Activated T-helper 2 cell treated with anti-CD3 and anti-CD28 coated beads, Interferon-gamma antibody, Interleukin-2, Interleukin-4, amounts not matched to agents 10 μg/mL and 5 μg/mL and 100 μg/mL, durations not matched to agents 14 hours and 24 hours and 36 hours (primary cell): ENCODE measurements at regions not wholly inside any gene's neighbourhood (a gene's known extent, or its start where the extent isn't known, plus 50 kb on each side); places are given as distances from the start of the nearest gene placed in this dataset.

ENCODE experiments used
- DNase-seq: peaks from one replicate; pipeline ENCODE4 v3.0.0; 2021; ENCODE audit warnings: low spot score
- H3K27ac Mint-ChIP-seq: one replicate; pipeline ENCODE4 v1.8.0; 2021; ENCODE audit warnings: mixed read lengths
- H3K27me3 Mint-ChIP-seq: one replicate; pipeline ENCODE4 v1.8.0; 2021; ENCODE audit warnings: low read depth, mixed read lengths
- H3K36me3 Mint-ChIP-seq: one replicate; pipeline ENCODE4 v1.8.0; 2021; ENCODE audit warnings: low read depth, mixed read lengths
- H3K4me1 Mint-ChIP-seq: one replicate; pipeline ENCODE4 v1.8.0; 2021; ENCODE audit warnings: low read depth, mixed read lengths
- H3K4me3 Mint-ChIP-seq: one replicate; pipeline ENCODE4 v1.8.0; 2021; ENCODE audit warnings: low read depth, mild to moderate bottlenecking, moderate library complexity, mixed read lengths
- H3K9me3 Mint-ChIP-seq: one replicate; pipeline ENCODE4 v1.8.0; 2021; ENCODE audit warnings: mixed read lengths
- intact Hi-C: fragments of 100-400 bp; cut with micrococcal nuclease; formaldehyde crosslinking; loops from one replicate; pipeline ENCODE4 v1.15.1; 2023

GRCh38 chr9:81373294-81373693 is 316.1 kb downstream of the TLE1 start:
- Mint-ChIP-seq H3K27ac (no peak overlapping the region), H3K9me3 (no peaks in the 10 kb centered on the region), H3K4me3 (no peak overlapping the region), H3K27me3 (no peaks in the 10 kb centered on the region), H3K36me3 (no peaks in the 10 kb centered on the region), H3K4me1 (no peaks in the 10 kb centered on the region)
- no peak for DNase-seq
- intact Hi-C loops = no loop called here

GRCh38 chr9:81372628-81373191 is 316.6 kb downstream of the TLE1 start:
- Mint-ChIP-seq H3K4me3 (no peak overlapping the region), H3K9me3 (peaks cover under 1% of the 10 kb centered on the region), H3K4me1 (no peaks in the 10 kb centered on the region)

DNA sequence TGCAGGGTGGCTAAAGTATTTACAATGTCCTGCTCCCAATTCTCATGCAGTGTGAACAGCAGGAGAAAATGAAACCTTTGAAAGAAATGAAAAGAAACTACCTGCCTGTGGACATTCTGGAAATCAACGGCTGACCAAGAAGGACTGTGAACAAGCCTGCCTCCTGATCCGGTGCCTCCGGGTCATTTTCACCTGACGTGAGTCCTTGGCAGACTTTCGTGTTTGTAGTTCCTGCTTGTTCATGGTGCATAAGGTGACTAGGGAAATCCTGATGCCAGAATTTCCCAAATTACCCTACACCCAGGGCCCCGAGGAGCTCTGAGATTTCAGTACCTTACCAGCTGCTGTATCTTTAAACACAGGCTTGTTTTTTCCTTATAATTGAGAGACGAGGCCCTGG is 317.5 kb downstream of the TLE1 start:
- Mint-ChIP-seq H3K27ac (no peak overlapping the region), H3K4me3 (no peak overlapping the region), H3K9me3 (peaks cover 9% of the 10 kb centered on the region), H3K4me1 (no peaks in the 10 kb centered on the region), H3K27me3 (no peaks in the 10 kb centered on the region), H3K36me3 (no peaks in the 10 kb centered on the region)
- intact Hi-C loops = loop anchor here (1.0 kb wide), 1 partner anchor 11 kb away; no protein-coding TSS in a partner anchor
- DNase-seq = no peak

More at GRCh38 chr9:81372628-81373191, 316.6 kb downstream of the TLE1 start:
- Mint-ChIP-seq H3K27me3 (no peaks in the 10 kb centered on the region), H3K36me3 (no peaks in the 10 kb centered on the region), H3K27ac (no peak overlapping the region)
- intact Hi-C loops = loop anchor here (1.0 kb wide), 1 partner anchor 11 kb away; no protein-coding TSS in a partner anchor
- DNase-seq = no peak

- Mint-ChIP-seq H3K9me3 (peaks cover 19% of the 10 kb centered on the region), H3K27me3 (no peaks in the 10 kb centered on the region), H3K36me3 (no peaks in the 10 kb centered on the region), H3K4me3 (no peak overlapping the region), H3K27ac (no peak overlapping the region), H3K4me1 (no peaks in the 10 kb centered on the region)
- DNase-seq = no peak
- intact Hi-C loops = no loop called here
Measured at GRCh38 chr9:81370650-81371049, 318.7 kb downstream of the TLE1 start.

DNA sequence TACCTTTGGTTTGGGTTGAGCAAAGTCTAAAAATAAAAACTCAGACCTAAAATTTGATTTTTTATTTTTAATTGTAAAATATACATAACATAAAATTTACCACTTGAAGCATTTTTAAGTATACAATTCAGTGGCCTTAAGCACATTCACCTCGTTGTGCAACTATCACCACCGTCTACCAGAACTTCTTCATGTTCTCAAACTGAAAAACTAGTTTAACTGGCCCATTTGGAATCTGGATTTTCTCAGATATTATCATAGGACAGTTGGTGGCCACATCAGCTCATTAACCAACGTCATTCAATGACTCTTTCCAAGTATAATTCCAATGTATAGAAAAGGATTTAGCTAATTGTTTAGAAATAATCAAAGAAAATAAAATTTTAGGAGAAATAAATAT is 319.3 kb downstream of the TLE1 start:
- no peak overlapping the region for H3K27ac Mint-ChIP-seq
- intact Hi-C loops = no loop called here
- no peaks in the 10 kb centered on the region for H3K27me3 Mint-ChIP-seq

DNA sequence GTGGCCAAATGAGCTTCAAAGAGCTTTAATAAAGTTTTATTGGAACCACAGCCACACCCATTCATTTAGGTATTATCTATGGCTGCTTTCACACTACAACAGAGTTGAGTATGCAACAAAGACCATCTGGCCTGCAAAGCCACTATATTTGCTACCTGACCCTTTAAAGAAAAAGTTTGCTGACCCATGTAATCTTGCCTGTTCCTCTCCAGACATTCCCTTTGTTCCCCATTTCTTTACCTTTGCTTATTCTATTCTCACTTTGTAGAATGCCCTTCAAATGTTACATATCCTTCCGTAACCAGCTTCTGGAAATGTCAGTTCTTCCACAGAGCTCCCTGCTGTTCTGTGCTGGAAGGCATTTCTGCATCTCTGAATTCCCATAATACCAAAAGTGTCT is 320.2 kb downstream of the TLE1 start:
- intact Hi-C loops = no loop called here
- no peak overlapping the region for H3K4me3 Mint-ChIP-seq
- no peak for DNase-seq
- no peaks in the 10 kb centered on the region for H3K4me1 Mint-ChIP-seq
- H3K27me3 Mint-ChIP-seq = no peaks in the 10 kb centered on the region
- no peaks in the 10 kb centered on the region for H3K36me3 Mint-ChIP-seq
- peaks cover 29% of the 10 kb centered on the region for H3K9me3 Mint-ChIP-seq
- no peak overlapping the region for H3K27ac Mint-ChIP-seq

More for the DNA sequence above, 319.3 kb downstream of the TLE1 start:
- H3K4me3 Mint-ChIP-seq = no peak overlapping the region
- H3K36me3 Mint-ChIP-seq = no peaks in the 10 kb centered on the region
- no peaks in the 10 kb centered on the region for H3K4me1 Mint-ChIP-seq
- no peak for DNase-seq
- H3K9me3 Mint-ChIP-seq = peaks cover 20% of the 10 kb centered on the region

- Mint-ChIP-seq H3K27me3 (no peaks in the 10 kb centered on the region), H3K4me1 (no peaks in the 10 kb centered on the region), H3K36me3 (no peaks in the 10 kb centered on the region), H3K27ac (no peak overlapping the region), H3K9me3 (peaks cover 44% of the 10 kb centered on the region), H3K4me3 (no peak overlapping the region)
- DNase-seq = no peak
- intact Hi-C loops = no loop called here
Measured at GRCh38 chr9:81363916-81364480, 325.3 kb downstream of the TLE1 start.

- DNase-seq = no peak
- H3K4me1 Mint-ChIP-seq = no peaks in the 10 kb centered on the region
- H3K27me3 Mint-ChIP-seq = no peaks in the 10 kb centered on the region
- H3K27ac Mint-ChIP-seq = no peak overlapping the region
- intact Hi-C loops = no loop called here
- H3K4me3 Mint-ChIP-seq = no peak overlapping the region
- H3K36me3 Mint-ChIP-seq = no peaks in the 10 kb centered on the region
- H3K9me3 Mint-ChIP-seq = peaks cover 33% of the 10 kb centered on the region
Measured at GRCh38 chr9:81361296-81361695, 328.1 kb downstream of the TLE1 start.

DNA sequence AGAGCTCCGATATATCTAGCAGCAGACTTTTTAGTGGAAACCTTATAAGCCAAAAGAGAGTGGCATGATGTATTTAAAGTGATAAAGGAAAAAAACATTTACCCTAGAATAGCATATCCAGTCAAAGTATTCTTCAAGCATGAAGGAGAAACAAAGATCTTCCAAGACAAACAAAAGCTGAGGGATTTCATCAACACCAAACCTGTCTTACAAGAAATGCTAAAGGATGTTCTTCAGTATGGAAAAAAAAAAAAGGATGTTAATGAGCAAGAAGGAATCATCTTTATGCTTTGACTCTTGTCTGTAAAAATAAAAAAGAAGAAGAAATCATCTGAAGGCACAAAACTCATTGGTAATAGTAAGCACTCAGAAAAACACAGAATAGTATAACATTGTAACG is 338.2 kb downstream of the TLE1 start:
- peaks cover 28% of the 10 kb centered on the region for H3K9me3 Mint-ChIP-seq
- H3K4me1 Mint-ChIP-seq = no peaks in the 10 kb centered on the region
- DNase-seq = no peak
- no peak overlapping the region for H3K27ac Mint-ChIP-seq
- H3K4me3 Mint-ChIP-seq = no peak overlapping the region
- H3K27me3 Mint-ChIP-seq = no peaks in the 10 kb centered on the region
- no peaks in the 10 kb centered on the region for H3K36me3 Mint-ChIP-seq
- intact Hi-C loops = no loop called here

- H3K27me3 Mint-ChIP-seq = no peaks in the 10 kb centered on the region
- no peak overlapping the region for H3K27ac Mint-ChIP-seq
- H3K4me3 Mint-ChIP-seq = no peak overlapping the region
- peaks cover 17% of the 10 kb centered on the region for H3K9me3 Mint-ChIP-seq
- H3K4me1 Mint-ChIP-seq = no peaks in the 10 kb centered on the region
- no peaks in the 10 kb centered on the region for H3K36me3 Mint-ChIP-seq
- DNase-seq = no peak
- intact Hi-C loops = no loop called here
Measured at GRCh38 chr9:81344366-81344765, 345.0 kb downstream of the TLE1 start.

GRCh38 chr9:81335879-81336421 is 353.4 kb downstream of the TLE1 start:
- no peak overlapping the region for H3K4me3 Mint-ChIP-seq
- H3K9me3 Mint-ChIP-seq = peaks cover 53% of the 10 kb centered on the region
- no peaks in the 10 kb centered on the region for H3K4me1 Mint-ChIP-seq

GRCh38 chr9:81321551-81321950 is 367.8 kb downstream of the TLE1 start:
- no peak for DNase-seq
- no peaks in the 10 kb centered on the region for H3K27me3 Mint-ChIP-seq
- no peaks in the 10 kb centered on the region for H3K4me1 Mint-ChIP-seq
- no peak overlapping the region for H3K4me3 Mint-ChIP-seq
- no peaks in the 10 kb centered on the region for H3K36me3 Mint-ChIP-seq
- no peak overlapping the region for H3K27ac Mint-ChIP-seq
- H3K9me3 Mint-ChIP-seq = peaks cover 50% of the 10 kb centered on the region
- intact Hi-C loops = no loop called here

More at GRCh38 chr9:81335879-81336421, 353.4 kb downstream of the TLE1 start:
- intact Hi-C loops = no loop called here
- Mint-ChIP-seq H3K27me3 (no peaks in the 10 kb centered on the region), H3K27ac (no peak overlapping the region), H3K36me3 (no peaks in the 10 kb centered on the region)
- DNase-seq = no peak

GRCh38 chr9:81320909-81321482 is 368.4 kb downstream of the TLE1 start:
- intact Hi-C loops = no loop called here
- Mint-ChIP-seq H3K27me3 (no peaks in the 10 kb centered on the region), H3K4me3 (no peak overlapping the region), H3K9me3 (peaks cover 45% of the 10 kb centered on the region), H3K27ac (no peak overlapping the region), H3K4me1 (no peaks in the 10 kb centered on the region), H3K36me3 (no peaks in the 10 kb centered on the region)
- DNase-seq = no peak
